H9 (cell line): ENCODE measurements at regions not wholly inside any gene's neighbourhood (a gene's known extent, or its start where the extent isn't known, plus 50 kb on each side); places are given as distances from the start of the nearest gene placed in this dataset.

Experiments used
- DNase-seq: peaks from one replicate; pipeline ENCODE4 v3.0.0-alpha.2; 2017
- H2AFZ ChIP-seq: one replicate; pipeline ENCODE4 v1.6.1; 2013; ENCODE audit warnings: mild to moderate bottlenecking, low read length, control low read depth, moderate library complexity
- H2AK5ac ChIP-seq: 2 replicates; pipeline ENCODE4 v1.6.1; 2013; ENCODE audit warnings: low read length, control low read depth, mixed read lengths; ENCODE audit not compliant: insufficient read length
- H2BK120ac ChIP-seq: one replicate; pipeline ENCODE4 v1.6.1; 2013; ENCODE audit warnings: low read depth, mild to moderate bottlenecking, low read length, control low read depth, inconsistent platforms; ENCODE audit not compliant: poor library complexity, severe bottlenecking
- H2BK12ac ChIP-seq: 2 replicates; pipeline ENCODE4 v1.6.1; 2013; ENCODE audit warnings: low read length, control low read depth, mixed read lengths, low read depth; ENCODE audit not compliant: insufficient read length
- H2BK15ac ChIP-seq: 2 replicates; pipeline ENCODE4 v1.6.1; 2013; ENCODE audit warnings: low read depth, low read length, control low read depth
- H2BK20ac ChIP-seq: one replicate; pipeline ENCODE4 v1.6.1; 2013; ENCODE audit warnings: low read depth, mild to moderate bottlenecking, low read length, control low read depth, inconsistent platforms; ENCODE audit not compliant: poor library complexity, severe bottlenecking
- H2BK5ac ChIP-seq: 2 replicates; pipeline ENCODE4 v1.6.1; 2013; ENCODE audit warnings: low read length, control low read depth, mixed read lengths; ENCODE audit not compliant: insufficient read length
- H3K14ac ChIP-seq: 2 replicates; pipeline ENCODE4 v1.6.1; 2013; ENCODE audit warnings: low read length, control low read depth; ENCODE audit not compliant: insufficient read depth
- H3K18ac ChIP-seq: 2 replicates; pipeline ENCODE4 v1.6.1; 2013; ENCODE audit warnings: low read depth, mild to moderate bottlenecking, mixed read lengths, low read length, control low read depth; ENCODE audit not compliant: insufficient read length
- H3K23ac ChIP-seq: 2 replicates; pipeline ENCODE4 v1.6.1; 2013; ENCODE audit warnings: low read length, control low read depth, mixed read lengths, low read depth; ENCODE audit not compliant: insufficient read length
- H3K23me2 ChIP-seq: 2 replicates; pipeline ENCODE4 v1.6.1; 2013; ENCODE audit warnings: low read depth, mild to moderate bottlenecking, mixed read lengths, low read length, control low read depth; ENCODE audit not compliant: insufficient read length, poor library complexity, severe bottlenecking
- H3K27ac ChIP-seq: 2 replicates; pipeline ENCODE4 v1.5.1; 2013; ENCODE audit warnings: low read length, control low read depth, mixed read lengths, low read depth; ENCODE audit not compliant: insufficient read length
- H3K27me3 ChIP-seq: 2 replicates; pipeline ENCODE4 v1.6.1; 2013; ENCODE audit warnings: low read length, control low read depth, inconsistent platforms; ENCODE audit not compliant: insufficient read depth
- H3K4ac ChIP-seq: 2 replicates; pipeline ENCODE4 v1.6.1; 2013; ENCODE audit warnings: low read depth, mild to moderate bottlenecking, control low read depth, inconsistent platforms, low read length, moderate library complexity
- H3K4me1 ChIP-seq: 2 replicates; pipeline ENCODE4 v1.6.1; 2013; ENCODE audit warnings: low read length, control low read depth, inconsistent platforms; ENCODE audit not compliant: insufficient read depth
- H3K4me2 ChIP-seq: 2 replicates; pipeline ENCODE4 v1.6.1; 2013; ENCODE audit warnings: low read length, control low read depth, mixed read lengths; ENCODE audit not compliant: insufficient read length, insufficient read depth
- H3K56ac ChIP-seq: 2 replicates; pipeline ENCODE4 v1.6.1; 2013; ENCODE audit warnings: low read depth, mild to moderate bottlenecking, mixed read lengths, low read length, control low read depth; ENCODE audit not compliant: insufficient read length
- H3K79me1 ChIP-seq: 2 replicates; pipeline ENCODE4 v1.6.1; 2013; ENCODE audit warnings: low read depth, mild to moderate bottlenecking, moderate library complexity, low read length, control low read depth, inconsistent platforms; ENCODE audit not compliant: insufficient read depth, poor library complexity, severe bottlenecking
- H3K79me2 ChIP-seq: 2 replicates; pipeline ENCODE4 v1.6.1; 2013; ENCODE audit warnings: low read length, control low read depth, inconsistent platforms; ENCODE audit not compliant: insufficient read depth
- H3K9ac ChIP-seq: 2 replicates; pipeline ENCODE4 v1.6.1; 2013; ENCODE audit warnings: low read length, control low read depth, mixed read lengths; ENCODE audit not compliant: insufficient read length; ENCODE audit errors: extremely low read depth
- H3K9me3 ChIP-seq: one replicate; pipeline ENCODE4 v1.6.1; 2013; ENCODE audit warnings: low read depth, low read length, inconsistent platforms; ENCODE audit not compliant: control insufficient read depth
- H3T11ph ChIP-seq: one replicate; pipeline ENCODE4 v1.6.1; 2013; ENCODE audit warnings: mild to moderate bottlenecking, low read length, control low read depth, inconsistent platforms
- H4K20me1 ChIP-seq: one replicate; pipeline ENCODE4 v1.6.1; 2013; ENCODE audit not compliant: control insufficient read depth, insufficient read length, insufficient read depth
- H4K5ac ChIP-seq: 2 replicates; pipeline ENCODE4 v1.6.1; 2013; ENCODE audit warnings: low read depth, mild to moderate bottlenecking, mixed read lengths, low read length, control low read depth; ENCODE audit not compliant: insufficient read length
- H4K8ac ChIP-seq: replicated peaks from 2 replicates; pipeline ENCODE4 v1.6.1; 2013; ENCODE audit warnings: low read length, control low read depth, mixed read lengths, low read depth; ENCODE audit not compliant: insufficient read length
- H4K91ac ChIP-seq: 2 replicates; pipeline ENCODE4 v1.6.1; 2013; ENCODE audit warnings: low read depth, mild to moderate bottlenecking, moderate library complexity, mixed read lengths, low read length, control low read depth; ENCODE audit not compliant: insufficient read length
- H3K27ac Mint-ChIP-seq, 3 experiments: 2 replicates in 2 of 3; 3 replicates in 1 of 3; pipeline ENCODE4 v1.8.0; 2020 to 2021; ENCODE audit warnings: mixed read lengths in 3 of 3, mild to moderate bottlenecking in 1 of 3, moderate library complexity in 1 of 3
- H3K27me3 Mint-ChIP-seq: 2 replicates; pipeline ENCODE4 v1.8.0; 2021; ENCODE audit warnings: low read depth, mild to moderate bottlenecking, moderate library complexity, mixed read lengths
- H3K36me3 Mint-ChIP-seq, 3 experiments: 2 replicates in 2 of 3; 3 replicates in 1 of 3; pipeline ENCODE4 v1.8.0; 2020 to 2021; ENCODE audit warnings: low read depth in 3 of 3, mixed read lengths in 3 of 3; ENCODE audit not compliant: insufficient read depth in 1 of 3
- H3K4me1 Mint-ChIP-seq, 2 experiments: 2 replicates each; pipeline ENCODE4 v1.8.0; 2020; ENCODE audit warnings: mixed read lengths in 2 of 2
- H3K4me3 Mint-ChIP-seq, 2 experiments: 2 replicates in 1 of 2; 3 replicates in 1 of 2; pipeline ENCODE4 v1.8.0; 2020 to 2021; ENCODE audit warnings: mild to moderate bottlenecking in 2 of 2, mixed read lengths in 2 of 2, moderate library complexity in 1 of 2
- H3K9me3 Mint-ChIP-seq, 2 experiments: 2 replicates in 1 of 2; 3 replicates in 1 of 2; pipeline ENCODE4 v1.8.0; 2020; ENCODE audit warnings: mild to moderate bottlenecking in 2 of 2, mixed read lengths in 2 of 2, moderate library complexity in 1 of 2
- CTCF ChIP-seq: fragments of 200-600 bp; sonication (generic); conservative IDR thresholded peaks from 3 replicates; pipeline ENCODE4 v1.8.0; 2021; ENCODE audit warnings: antibody characterized with exemption, mild to moderate bottlenecking
- whole genome bisulfite sequencing: extraction: QIAGEN DNeasy Blood & Tissue Kit; methylation state at CpG from one replicate; pipeline ENCODE4 v1.1.7; 2013; ENCODE audit warnings: missing lambda C conversion rate, low lambda C conversion rate, mixed read lengths; ENCODE audit not compliant: insufficient read length; ENCODE audit errors: extremely low coverage; 5-methylcytosine and 5-hydroxymethylcytosine counted together

- Histone ChIP-seq H2BK15ac (no peak overlapping the region), H2BK20ac (no peak overlapping the region), H3K14ac (no peak overlapping the region), H3K4me2 (no peak overlapping the region), H2BK12ac (no peak overlapping the region), H4K91ac (no peak overlapping the region), H2AFZ (no peak overlapping the region), H3K79me1 (no peaks in the 10 kb centered on the region), H3K4ac (no peak overlapping the region), H2AK5ac (no peak overlapping the region), H3K23ac (no peak overlapping the region), H3K27me3 (no peaks in the 10 kb centered on the region), H3K27ac (no peak overlapping the region), H3K56ac (no peak overlapping the region), H3K18ac (no peak overlapping the region), H4K20me1 (no peaks in the 10 kb centered on the region), H3K23me2 (no peaks in the 10 kb centered on the region), H2BK120ac (no peak overlapping the region), H3K79me2 (no peaks in the 10 kb centered on the region; the same call in 1 of the 2 replicates), H3K9ac (no peak overlapping the region), H2BK5ac (no peak overlapping the region), H3K4me1 (no peaks in the 10 kb centered on the region), H3K9me3 (no peaks in the 10 kb centered on the region), H4K5ac (no peak overlapping the region), H4K8ac (no peak overlapping the region), H3T11ph (no peak overlapping the region)
- Mint-ChIP-seq H3K4me1 (peaks cover 0 to 6% of the 10 kb centered on the region in 2 experiments; a peak in 2 of 4 replicates), H3K9me3 (peaks cover 4 to 12% of the 10 kb centered on the region in 2 experiments; a peak in 4 of 5 replicates), H3K36me3 (peaks cover 4 to 10% (median 8%) of the 10 kb centered on the region in 3 experiments; a peak in 6 of 7 replicates), H3K27me3 (no peaks in the 10 kb centered on the region), H3K27ac (peak overlapping the region in 2 of 3 experiments; percentile 40 to 66; a peak in 1 of 7 replicates), H3K4me3 (no peak overlapping the region)
- no peak for TF ChIP-seq CTCF
- no CpG with 5 or more reads among the region's 2 CpGs for WGBS
- DNase-seq, result no peak
Measured at GRCh38 chr7:13727279-13727678, 262.2 kb downstream of the ETV1 start.
